ENCODE measurements at regions not wholly inside any gene's neighbourhood (a gene's known extent, or its start where the extent isn't known, plus 50 kb on each side); places are given as distances from the start of the nearest gene placed in this dataset.

GRCh38 chr7:97246317-97246716 lies 128.8 kb downstream of the SDHAF3 start:
- Histone ChIP-seq H3K79me1 (ENCODE audit: low read depth, low read length) (no peaks in the 10 kb centered on the region), H3K18ac (ENCODE audit: extremely low read depth, low read length) (no peak overlapping the region), H3K56ac (replicated peaks; ENCODE audit: insufficient read length, low read depth, low read length) (no peak overlapping the region), H3K4ac (replicated peaks; ENCODE audit: insufficient read length, low read depth, low read length) (no peak overlapping the region), H4K8ac (ENCODE audit: extremely low read depth, insufficient read depth, low read length) (no peak overlapping the region), H3K4me3 (ENCODE audit: extremely low read depth in 1 of 4, insufficient read depth in 2 of 4, low read depth in 3 of 4, low read length in 4 of 4) (no peak overlapping the region), H3K36me3 (ENCODE audit: control insufficient read depth in 2 of 4, insufficient read depth in 4 of 4, low read length in 3 of 4) (no peaks in the 10 kb centered on the region), H3K23ac (ENCODE audit: insufficient read length) (no peak overlapping the region), H2BK120ac (replicated peaks; ENCODE audit: low read depth, low read length) (no peak overlapping the region), H3K9me3 (ENCODE audit: insufficient read depth in 2 of 2, low read depth in 1 of 2, low read length in 1 of 2) (peaks cover 3 to 5% of the 10 kb centered on the region in 2 experiments; a peak in 2 of 4 replicates), H3K4me2 (ENCODE audit: insufficient read depth in 1 of 2, low read depth in 2 of 2, low read length in 2 of 2) (no peak overlapping the region), H2AFZ (ENCODE audit: low read length) (no peak overlapping the region), H4K5ac (ENCODE audit: insufficient read length, low read depth, low read length) (no peak overlapping the region), H2BK20ac (ENCODE audit: low read length) (no peak overlapping the region), H3K14ac (ENCODE audit: insufficient read length) (no peak overlapping the region), H4K91ac (replicated peaks; ENCODE audit: insufficient read length, low read length) (no peak overlapping the region), H2BK15ac (ENCODE audit: low read length) (no peak overlapping the region), H3K4me1 (replicated peaks in 1 of 4; ENCODE audit: control insufficient read depth in 3 of 4, insufficient read depth in 4 of 4, low read length in 3 of 4) (no peaks in the 10 kb centered on the region), H3K9ac (replicated peaks in 1 of 4; ENCODE audit: extremely low read depth in 1 of 4, low read depth in 3 of 4, low read length in 3 of 4) (no peak overlapping the region), H3K27me3 (replicated peaks in 1 of 4; ENCODE audit: control insufficient read depth in 3 of 4, extremely low read depth in 1 of 4, insufficient read depth in 3 of 4, low read length in 3 of 4) (peaks cover 0 to 1% (median 0%) of the 10 kb centered on the region in 4 experiments; a peak in 1 of 7 replicates), H3K27ac (ENCODE audit: low read depth, low read length) (no peak overlapping the region), H2BK12ac (ENCODE audit: low read depth, low read length) (no peak overlapping the region), H2AK5ac (ENCODE audit: low read depth, low read length) (no peak overlapping the region), H3K79me2 (ENCODE audit: control insufficient read depth in 1 of 2, insufficient read depth in 2 of 2, low read length in 2 of 2) (no peaks in the 10 kb centered on the region), H4K20me1 (replicated peaks in 1 of 2; ENCODE audit: control insufficient read depth in 1 of 2, insufficient read depth in 2 of 2, low read length in 2 of 2) (no peaks in the 10 kb centered on the region), H2BK5ac (ENCODE audit: low read depth, low read length) (no peak overlapping the region), H3K23me2 (ENCODE audit: low read depth, low read length) (no peaks in the 10 kb centered on the region)
- ChIA-PET CTCF (ENCODE audit: partially characterized antibody) (interaction anchor here (0.7 to 1.1 kb wide), 2 partner anchors 21 to 589 kb away, joined by 3 read pairs; no protein-coding TSS in a partner anchor), POLR2A (ENCODE audit: partially characterized antibody) (no interaction called here)
- DNase-seq (ENCODE audit: low read depth in 1 of 2, low spot score in 2 of 2) (no peak), FAIRE-seq (no peak)
- WGBS, 2 experiments (ENCODE audit: extremely low coverage in 1 of 2, insufficient coverage in 1 of 2, insufficient read length in 1 of 2, insufficient replicate concordance in 2 of 2, low coverage in 1 of 2, low lambda C conversion rate in 2 of 2, missing lambda C conversion rate in 1 of 2) = 82% methylated on average over 2 of the region's 2 CpGs; no CpG with 5 or more reads in 1 of the 2 experiments
- TF ChIP-seq RNF2 (IDR thresholded peaks at IDR 0.05; ENCODE audit: borderline replicate concordance, low read depth, low read length, missing control alignments, poor library complexity, severe bottlenecking) (no peak), NRF1 (IDR thresholded peaks at IDR 0.05; ENCODE audit: low read depth, low read length) (no peak), TAF1 (IDR thresholded peaks at IDR 0.05; ENCODE audit: low read depth, low read length) (no peak), CREB1 (IDR thresholded peaks at IDR 0.05) (no peak), MAFK (IDR thresholded peaks at IDR 0.05; ENCODE audit: low read depth, low read length) (no peak), ATF2 (IDR thresholded peaks at IDR 0.05; ENCODE audit: low read length) (no peak)
